HCT116 (cell line): ENCODE measurements at regions not wholly inside any gene's neighbourhood (a gene's known extent, or its start where the extent isn't known, plus 50 kb on each side); places are given as distances from the start of the nearest gene placed in this dataset.

Experiments used
- CBX3 ChIP-seq: IDR thresholded peaks from 2 replicates; pipeline ENCODE4 v1.6.1; 2012; ENCODE audit warnings: low read depth
- EZH2 ChIP-seq: fragments of 200-600 bp; sonication (generic); IDR thresholded peaks from 2 replicates; pipeline ENCODE4 v1.6.1; 2017; ENCODE audit warnings: antibody characterized with exemption, mixed run types
- EZH2phosphoT487 ChIP-seq: fragments of 200-600 bp; IDR thresholded peaks from 2 replicates; pipeline ENCODE4 v1.6.1; 2018; ENCODE audit warnings: antibody characterized with exemption, borderline replicate concordance
- JUND ChIP-seq: IDR thresholded peaks from 2 replicates; pipeline ENCODE4 v1.6.1; 2012
- POLR2A ChIP-seq: IDR thresholded peaks from 2 replicates; pipeline ENCODE4 v1.7.0; 2011; ENCODE audit warnings: borderline replicate concordance; ENCODE audit not compliant: insufficient read depth, insufficient read length; ENCODE audit errors: extremely low read depth
- SP1 ChIP-seq: IDR thresholded peaks from 2 replicates; pipeline ENCODE4 v1.6.1; 2012; ENCODE audit warnings: low read depth
- TCF7L2 ChIP-seq: IDR thresholded peaks from 2 replicates; pipeline ENCODE4 v1.7.0; 2011; ENCODE audit warnings: borderline replicate concordance, inconsistent platforms; ENCODE audit not compliant: insufficient read depth, insufficient read length; ENCODE audit errors: extremely low read depth
- YY1 ChIP-seq: IDR thresholded peaks from 2 replicates; pipeline ENCODE4 v1.6.1; 2011; ENCODE audit warnings: low read length, low read depth, moderate library complexity, mild to moderate bottlenecking; ENCODE audit not compliant: insufficient replicate concordance; ENCODE audit errors: extremely low read depth
- ZBTB33 ChIP-seq: IDR thresholded peaks from 2 replicates; pipeline ENCODE4 v1.6.1; 2011; ENCODE audit warnings: mild to moderate bottlenecking, low read length, moderate library complexity; ENCODE audit not compliant: insufficient replicate concordance; ENCODE audit errors: extremely low read depth
- ZFX ChIP-seq: fragments of 450-650 bp; IDR thresholded peaks from 2 replicates; pipeline ENCODE4 v1.6.1; 2017
- TF ChIP-seq, protein P1 (sequence below), 3 experiments: fragments of 200-600 bp in 1 of 3; sonication (generic) in 1 of 3; IDR thresholded peaks in 2 of 3; conservative IDR thresholded peaks in 1 of 3; 2 replicates each; pipeline ENCODE4 v1.5.1; 2012 to 2017; ENCODE audit warnings: low read depth in 2 of 3, low read length in 2 of 3, antibody characterized with exemption in 1 of 3, borderline replicate concordance in 1 of 3, control low read depth in 1 of 3, mild to moderate bottlenecking in 1 of 3, mixed read lengths in 1 of 3, mixed run types in 1 of 3, moderate library complexity in 1 of 3; ENCODE audit not compliant: insufficient read depth in 1 of 3
- TF ChIP-seq, protein P2 (sequence below): IDR thresholded peaks from 2 replicates; pipeline ENCODE4 v1.6.1; 2012; ENCODE audit warnings: low read depth
- TF ChIP-seq, protein P3 (sequence below): IDR thresholded peaks from 2 replicates; pipeline ENCODE4 v1.6.1; 2012

- TF ChIP-seq, protein P1, sequence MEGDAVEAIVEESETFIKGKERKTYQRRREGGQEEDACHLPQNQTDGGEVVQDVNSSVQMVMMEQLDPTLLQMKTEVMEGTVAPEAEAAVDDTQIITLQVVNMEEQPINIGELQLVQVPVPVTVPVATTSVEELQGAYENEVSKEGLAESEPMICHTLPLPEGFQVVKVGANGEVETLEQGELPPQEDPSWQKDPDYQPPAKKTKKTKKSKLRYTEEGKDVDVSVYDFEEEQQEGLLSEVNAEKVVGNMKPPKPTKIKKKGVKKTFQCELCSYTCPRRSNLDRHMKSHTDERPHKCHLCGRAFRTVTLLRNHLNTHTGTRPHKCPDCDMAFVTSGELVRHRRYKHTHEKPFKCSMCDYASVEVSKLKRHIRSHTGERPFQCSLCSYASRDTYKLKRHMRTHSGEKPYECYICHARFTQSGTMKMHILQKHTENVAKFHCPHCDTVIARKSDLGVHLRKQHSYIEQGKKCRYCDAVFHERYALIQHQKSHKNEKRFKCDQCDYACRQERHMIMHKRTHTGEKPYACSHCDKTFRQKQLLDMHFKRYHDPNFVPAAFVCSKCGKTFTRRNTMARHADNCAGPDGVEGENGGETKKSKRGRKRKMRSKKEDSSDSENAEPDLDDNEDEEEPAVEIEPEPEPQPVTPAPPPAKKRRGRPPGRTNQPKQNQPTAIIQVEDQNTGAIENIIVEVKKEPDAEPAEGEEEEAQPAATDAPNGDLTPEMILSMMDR (IDR thresholded peaks at IDR 0.05 in 2 of 3, conservative IDR thresholded peaks at IDR 0.05 in 1 of 3; ENCODE audit: borderline replicate concordance in 1 of 3, insufficient read depth in 1 of 3, low read depth in 2 of 3, low read length in 2 of 3): no peak
- TF ChIP-seq, protein P2, sequence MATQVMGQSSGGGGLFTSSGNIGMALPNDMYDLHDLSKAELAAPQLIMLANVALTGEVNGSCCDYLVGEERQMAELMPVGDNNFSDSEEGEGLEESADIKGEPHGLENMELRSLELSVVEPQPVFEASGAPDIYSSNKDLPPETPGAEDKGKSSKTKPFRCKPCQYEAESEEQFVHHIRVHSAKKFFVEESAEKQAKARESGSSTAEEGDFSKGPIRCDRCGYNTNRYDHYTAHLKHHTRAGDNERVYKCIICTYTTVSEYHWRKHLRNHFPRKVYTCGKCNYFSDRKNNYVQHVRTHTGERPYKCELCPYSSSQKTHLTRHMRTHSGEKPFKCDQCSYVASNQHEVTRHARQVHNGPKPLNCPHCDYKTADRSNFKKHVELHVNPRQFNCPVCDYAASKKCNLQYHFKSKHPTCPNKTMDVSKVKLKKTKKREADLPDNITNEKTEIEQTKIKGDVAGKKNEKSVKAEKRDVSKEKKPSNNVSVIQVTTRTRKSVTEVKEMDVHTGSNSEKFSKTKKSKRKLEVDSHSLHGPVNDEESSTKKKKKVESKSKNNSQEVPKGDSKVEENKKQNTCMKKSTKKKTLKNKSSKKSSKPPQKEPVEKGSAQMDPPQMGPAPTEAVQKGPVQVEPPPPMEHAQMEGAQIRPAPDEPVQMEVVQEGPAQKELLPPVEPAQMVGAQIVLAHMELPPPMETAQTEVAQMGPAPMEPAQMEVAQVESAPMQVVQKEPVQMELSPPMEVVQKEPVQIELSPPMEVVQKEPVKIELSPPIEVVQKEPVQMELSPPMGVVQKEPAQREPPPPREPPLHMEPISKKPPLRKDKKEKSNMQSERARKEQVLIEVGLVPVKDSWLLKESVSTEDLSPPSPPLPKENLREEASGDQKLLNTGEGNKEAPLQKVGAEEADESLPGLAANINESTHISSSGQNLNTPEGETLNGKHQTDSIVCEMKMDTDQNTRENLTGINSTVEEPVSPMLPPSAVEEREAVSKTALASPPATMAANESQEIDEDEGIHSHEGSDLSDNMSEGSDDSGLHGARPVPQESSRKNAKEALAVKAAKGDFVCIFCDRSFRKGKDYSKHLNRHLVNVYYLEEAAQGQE: no peak
- TF ChIP-seq, protein P3, sequence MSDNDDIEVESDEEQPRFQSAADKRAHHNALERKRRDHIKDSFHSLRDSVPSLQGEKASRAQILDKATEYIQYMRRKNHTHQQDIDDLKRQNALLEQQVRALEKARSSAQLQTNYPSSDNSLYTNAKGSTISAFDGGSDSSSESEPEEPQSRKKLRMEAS: no peak
- TF ChIP-seq JUND (no peak), SP1 (no peak), YY1 (no peak), EZH2 (no peak), TCF7L2 (no peak), ZBTB33 (no peak), EZH2phosphoT487 (no peak), ZFX (no peak), CBX3 (no peak), POLR2A (no peak)
Observed at GRCh38 chr6:67885081-67886033, 749.7 kb upstream of the ADGRB3 start.
